ENCODE measurements at regions not wholly inside any gene's neighbourhood (a gene's known extent, or its start where the extent isn't known, plus 50 kb on each side); places are given as distances from the start of the nearest gene placed in this dataset.

DNA sequence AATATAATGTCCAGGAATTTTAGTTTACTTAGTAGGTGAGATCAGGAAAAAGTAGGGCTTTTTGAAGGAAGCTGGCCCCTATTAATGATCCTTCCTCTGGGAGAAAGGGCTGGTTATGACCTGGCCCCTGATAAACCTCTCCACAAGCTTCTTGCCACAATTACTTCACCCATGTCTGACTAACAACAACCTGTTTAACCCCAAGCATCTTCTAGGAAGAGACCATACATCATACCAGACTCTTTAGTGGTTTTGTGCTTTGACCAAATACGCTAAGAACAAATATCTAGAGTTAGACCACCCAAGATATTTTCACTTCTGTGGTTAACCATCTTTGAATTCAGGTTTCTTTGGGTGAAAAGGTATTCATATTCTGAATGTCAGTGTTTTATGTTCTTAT is 174.0 kb upstream of the SLC27A6 start:
- H3K36me3 ChIP-seq: no peaks in the 10 kb centered on the region
- ATAC-seq (ENCODE audit: insufficient number of reproducible peaks, low FRiP score, low read depth) (no peak), DNase-seq (ENCODE audit: low spot score) (no peak)
- no peaks in the 10 kb centered on the region for H3K27me3 ChIP-seq (replicated peaks; ENCODE audit: insufficient read depth)
- H3K27ac ChIP-seq: no peak overlapping the region
- H3K4me3 ChIP-seq: no peak overlapping the region
- no peaks in the 10 kb centered on the region for H3K4me1 ChIP-seq (ENCODE audit: control insufficient read depth in 1 of 2, low read depth in 2 of 2)
- H3K9me3 ChIP-seq: no peaks in the 10 kb centered on the region
- TF ChIP-seq, protein P1, sequence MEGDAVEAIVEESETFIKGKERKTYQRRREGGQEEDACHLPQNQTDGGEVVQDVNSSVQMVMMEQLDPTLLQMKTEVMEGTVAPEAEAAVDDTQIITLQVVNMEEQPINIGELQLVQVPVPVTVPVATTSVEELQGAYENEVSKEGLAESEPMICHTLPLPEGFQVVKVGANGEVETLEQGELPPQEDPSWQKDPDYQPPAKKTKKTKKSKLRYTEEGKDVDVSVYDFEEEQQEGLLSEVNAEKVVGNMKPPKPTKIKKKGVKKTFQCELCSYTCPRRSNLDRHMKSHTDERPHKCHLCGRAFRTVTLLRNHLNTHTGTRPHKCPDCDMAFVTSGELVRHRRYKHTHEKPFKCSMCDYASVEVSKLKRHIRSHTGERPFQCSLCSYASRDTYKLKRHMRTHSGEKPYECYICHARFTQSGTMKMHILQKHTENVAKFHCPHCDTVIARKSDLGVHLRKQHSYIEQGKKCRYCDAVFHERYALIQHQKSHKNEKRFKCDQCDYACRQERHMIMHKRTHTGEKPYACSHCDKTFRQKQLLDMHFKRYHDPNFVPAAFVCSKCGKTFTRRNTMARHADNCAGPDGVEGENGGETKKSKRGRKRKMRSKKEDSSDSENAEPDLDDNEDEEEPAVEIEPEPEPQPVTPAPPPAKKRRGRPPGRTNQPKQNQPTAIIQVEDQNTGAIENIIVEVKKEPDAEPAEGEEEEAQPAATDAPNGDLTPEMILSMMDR (IDR thresholded peaks at IDR 0.05): no peak

DNA sequence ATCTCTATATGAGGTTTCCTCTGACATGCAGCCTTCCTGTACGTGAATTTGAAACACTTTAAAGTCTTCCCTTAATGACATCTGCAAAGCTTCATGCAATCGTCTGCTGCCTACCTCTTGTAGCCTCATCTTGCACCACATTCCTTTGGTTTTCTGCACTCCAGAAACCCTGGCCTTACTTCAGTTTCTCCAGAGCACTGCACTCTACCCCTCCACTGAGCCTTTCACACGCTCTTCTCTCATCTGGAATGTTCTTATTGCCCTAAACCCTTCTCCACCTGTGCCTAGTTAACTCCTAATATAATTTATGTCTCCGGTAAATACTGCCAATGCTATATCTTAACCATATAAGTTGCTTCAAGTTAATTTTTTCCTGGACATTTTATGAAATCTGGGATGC is 168.8 kb upstream of the SLC27A6 start:
- Histone ChIP-seq H3K36me3 (no peaks in the 10 kb centered on the region), H3K4me1 (ENCODE audit: control insufficient read depth in 1 of 2, low read depth in 2 of 2) (no peaks in the 10 kb centered on the region), H3K27me3 (replicated peaks; ENCODE audit: insufficient read depth) (no peaks in the 10 kb centered on the region), H3K27ac (no peak overlapping the region), H3K4me3 (no peak overlapping the region), H3K9me3 (no peaks in the 10 kb centered on the region)
- ATAC-seq (ENCODE audit: insufficient number of reproducible peaks, low FRiP score, low read depth) (no peak), DNase-seq (ENCODE audit: low spot score) (no peak)
- TF ChIP-seq, protein P1 (IDR thresholded peaks at IDR 0.05): no peak

GRCh38 chr5:128798871-128799270 is 166.4 kb upstream of the SLC27A6 start:
- H3K4me1 ChIP-seq (ENCODE audit: control insufficient read depth in 1 of 2, low read depth in 2 of 2): no peaks in the 10 kb centered on the region
- H3K9me3 ChIP-seq: no peaks in the 10 kb centered on the region
- TF ChIP-seq, protein P1 (IDR thresholded peaks at IDR 0.05): no peak
- H3K27ac ChIP-seq: no peak overlapping the region
- H3K27me3 ChIP-seq (replicated peaks; ENCODE audit: insufficient read depth): no peaks in the 10 kb centered on the region
- ATAC-seq (ENCODE audit: insufficient number of reproducible peaks, low FRiP score, low read depth) (no peak), DNase-seq (ENCODE audit: low spot score) (no peak)
- no peaks in the 10 kb centered on the region for H3K36me3 ChIP-seq
- H3K4me3 ChIP-seq: no peak overlapping the region

DNA sequence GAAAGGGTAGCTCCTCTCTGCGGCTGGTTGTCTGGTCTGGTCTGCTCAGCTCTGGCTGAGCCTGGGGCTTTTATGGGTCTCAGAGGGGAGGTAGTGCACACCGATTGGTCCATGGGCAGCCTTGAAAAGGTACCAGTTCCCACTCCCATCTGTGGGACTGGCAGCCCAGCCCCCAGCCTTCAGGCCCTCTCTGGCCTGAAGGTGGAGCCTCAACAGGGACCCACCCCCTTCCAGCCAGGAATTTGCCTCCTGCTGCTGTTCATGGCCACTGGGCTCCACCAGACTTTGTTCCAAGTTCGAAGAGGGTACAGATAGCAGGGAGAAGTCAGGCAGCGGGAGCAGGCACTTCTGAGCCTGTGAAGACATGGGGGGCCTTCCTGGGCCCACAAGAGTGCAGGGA is 165.3 kb upstream of the SLC27A6 start:
- H3K4me3 ChIP-seq: no peak overlapping the region
- no peaks in the 10 kb centered on the region for H3K27me3 ChIP-seq (replicated peaks; ENCODE audit: insufficient read depth)
- H3K36me3 ChIP-seq: no peaks in the 10 kb centered on the region
- DNase-seq (ENCODE audit: low spot score): no peak
- no peak for ATAC-seq (ENCODE audit: insufficient number of reproducible peaks, low FRiP score, low read depth)
- H3K9me3 ChIP-seq: no peaks in the 10 kb centered on the region
- H3K4me1 ChIP-seq (ENCODE audit: control insufficient read depth in 1 of 2, low read depth in 2 of 2): no peaks in the 10 kb centered on the region
- TF ChIP-seq, protein P1 (IDR thresholded peaks at IDR 0.05): no peak
- no peak overlapping the region for H3K27ac ChIP-seq

DNA sequence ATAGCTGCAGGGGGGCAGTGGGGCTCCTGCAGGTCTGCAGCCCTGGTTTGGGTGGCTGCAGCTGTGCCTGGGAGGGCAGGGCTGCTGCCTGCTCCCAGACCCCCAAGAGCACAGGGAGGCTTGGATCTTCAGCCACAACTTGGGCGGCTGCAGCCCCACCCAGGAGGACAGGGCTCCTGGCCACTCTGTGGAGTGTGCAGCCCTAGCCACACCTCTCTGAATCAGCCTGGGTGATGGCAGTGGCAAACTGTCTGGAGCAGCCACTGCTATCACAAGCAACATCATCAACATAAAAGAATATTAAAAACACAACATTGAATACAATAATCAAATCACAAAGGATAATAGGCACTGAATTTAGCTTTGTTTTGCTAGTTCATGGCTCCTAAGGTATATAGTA is 164.9 kb upstream of the SLC27A6 start:
- no peak overlapping the region for H3K4me3 ChIP-seq
- H3K27me3 ChIP-seq (replicated peaks; ENCODE audit: insufficient read depth): no peaks in the 10 kb centered on the region
- no peak overlapping the region for H3K27ac ChIP-seq
- H3K4me1 ChIP-seq (ENCODE audit: control insufficient read depth in 1 of 2, low read depth in 2 of 2): no peaks in the 10 kb centered on the region
- H3K9me3 ChIP-seq: no peaks in the 10 kb centered on the region
- H3K36me3 ChIP-seq: no peaks in the 10 kb centered on the region
- no peak for DNase-seq (ENCODE audit: low spot score)
- ATAC-seq (ENCODE audit: insufficient number of reproducible peaks, low FRiP score, low read depth): no peak
- TF ChIP-seq, protein P1 (IDR thresholded peaks at IDR 0.05): no peak
